ENCODE measurements at regions not wholly inside any gene's neighbourhood (a gene's known extent, or its start where the extent isn't known, plus 50 kb on each side); places are given as distances from the start of the nearest gene placed in this dataset.
"Not testable (repeated sequence)": the region's sequence is repeated elsewhere in the genome, so short reads cannot be mapped to it uniquely, and the experiment has no call there.

GRCh38 chr2:91843723-91844450 is 3027.3 kb upstream of the TEKT4 start:
- DNase-seq (ENCODE audit: low spot score); H2BK120ac ChIP-seq (ENCODE audit: low read depth, low read length): not testable (repeated sequence)
- WGBS, 2 donors (ENCODE audit: extremely low coverage in 2 of 2, insufficient read length in 2 of 2, insufficient replicate concordance in 1 of 2), result no CpG with 5 or more reads among the region's 39 CpGs

DNA sequence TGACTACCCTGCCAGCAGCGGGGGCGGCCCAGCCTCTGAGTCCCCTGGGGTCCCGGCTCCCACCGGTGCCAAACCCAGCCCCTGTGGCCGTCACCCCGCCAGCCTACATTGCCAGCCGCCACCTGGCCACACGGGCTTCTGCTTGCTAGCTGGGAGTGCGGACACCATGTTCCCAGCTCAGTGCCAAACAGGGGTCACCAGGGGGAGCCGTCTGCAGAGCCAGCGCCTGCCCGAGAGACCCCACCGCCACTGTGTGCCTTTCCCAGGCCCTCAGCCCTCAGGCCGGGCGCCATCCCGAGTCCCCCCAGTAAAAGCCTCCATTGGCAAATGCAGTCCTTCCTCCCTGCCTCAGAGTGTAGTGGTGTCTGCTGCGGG is 3026.8 kb upstream of the TEKT4 start:
- not testable (repeated sequence) for H3K4me1 ChIP-seq (ENCODE audit: control insufficient read depth in 2 of 2, insufficient read depth in 1 of 2, low read depth in 1 of 2, low read length in 2 of 2); H3K4ac ChIP-seq (ENCODE audit: low read length); H3K9ac ChIP-seq (ENCODE audit: low read depth, low read length, poor library complexity); H2AFZ ChIP-seq (ENCODE audit: low read length); H2BK12ac ChIP-seq (ENCODE audit: low read length); H2BK15ac ChIP-seq (ENCODE audit: low read length); H4K8ac ChIP-seq (ENCODE audit: low read depth, low read length); H3K18ac ChIP-seq (ENCODE audit: low read length); H3K79me1 ChIP-seq (ENCODE audit: low read depth, low read length); H3K4me2 ChIP-seq (ENCODE audit: insufficient read depth, low read length, poor library complexity, severe bottlenecking); H3K23ac ChIP-seq (ENCODE audit: low read depth, low read length, poor library complexity); H3K27me3 ChIP-seq (ENCODE audit: control insufficient read depth in 3 of 3, insufficient read depth in 3 of 3, low read depth in 1 of 3, low read length in 3 of 3); H3K27ac ChIP-seq (replicated peaks; ENCODE audit: low read length); H2BK5ac ChIP-seq (ENCODE audit: low read length); H3K9me3 ChIP-seq (replicated peaks in 1 of 2; ENCODE audit: control insufficient read depth in 2 of 2, insufficient read depth in 1 of 2, low read depth in 1 of 2, low read length in 2 of 2); H2AK5ac ChIP-seq (ENCODE audit: low read depth, low read length); DNase-seq (ENCODE audit: low spot score); H2BK120ac ChIP-seq (ENCODE audit: low read depth, low read length); H3K36me3 ChIP-seq (replicated peaks in 1 of 2; ENCODE audit: control insufficient read depth in 2 of 2, insufficient read depth in 2 of 2, low read length in 2 of 2); H3K4me3 ChIP-seq (ENCODE audit: low read length in 2 of 2); H3K14ac ChIP-seq (ENCODE audit: low read length); H4K91ac ChIP-seq (ENCODE audit: low read depth, low read length, poor library complexity)
- WGBS, 2 donors (ENCODE audit: extremely low coverage in 2 of 2, insufficient read length in 2 of 2, insufficient replicate concordance in 1 of 2), result no CpG with 5 or more reads among the region's 17 CpGs

More at GRCh38 chr2:91843723-91844450, 3027.3 kb upstream of the TEKT4 start:
- not testable (repeated sequence) for H2AFZ ChIP-seq (ENCODE audit: low read length); H4K8ac ChIP-seq (ENCODE audit: low read depth, low read length); H3K4me1 ChIP-seq (ENCODE audit: control insufficient read depth in 2 of 2, insufficient read depth in 1 of 2, low read depth in 1 of 2, low read length in 2 of 2); H3K36me3 ChIP-seq (replicated peaks in 1 of 2; ENCODE audit: control insufficient read depth in 2 of 2, insufficient read depth in 2 of 2, low read length in 2 of 2); H3K9ac ChIP-seq (ENCODE audit: low read depth, low read length, poor library complexity); H3K79me1 ChIP-seq (ENCODE audit: low read depth, low read length); H3K18ac ChIP-seq (ENCODE audit: low read length); H3K23ac ChIP-seq (ENCODE audit: low read depth, low read length, poor library complexity); H2AK5ac ChIP-seq (ENCODE audit: low read depth, low read length); H3K27me3 ChIP-seq (ENCODE audit: control insufficient read depth in 3 of 3, insufficient read depth in 3 of 3, low read depth in 1 of 3, low read length in 3 of 3); H3K27ac ChIP-seq (replicated peaks; ENCODE audit: low read length); H3K4me3 ChIP-seq (ENCODE audit: low read length in 2 of 2); H4K91ac ChIP-seq (ENCODE audit: low read depth, low read length, poor library complexity); H3K14ac ChIP-seq (ENCODE audit: low read length); H3K4ac ChIP-seq (ENCODE audit: low read length); H3K9me3 ChIP-seq (replicated peaks in 1 of 2; ENCODE audit: control insufficient read depth in 2 of 2, insufficient read depth in 1 of 2, low read depth in 1 of 2, low read length in 2 of 2); H2BK5ac ChIP-seq (ENCODE audit: low read length); H3K4me2 ChIP-seq (ENCODE audit: insufficient read depth, low read length, poor library complexity, severe bottlenecking); H2BK15ac ChIP-seq (ENCODE audit: low read length); H2BK12ac ChIP-seq (ENCODE audit: low read length)

- not testable (repeated sequence) for H2AK5ac ChIP-seq (ENCODE audit: low read depth, low read length); H2AFZ ChIP-seq (ENCODE audit: low read length); H3K23ac ChIP-seq (ENCODE audit: low read depth, low read length, poor library complexity); H2BK5ac ChIP-seq (ENCODE audit: low read length); H4K91ac ChIP-seq (ENCODE audit: low read depth, low read length, poor library complexity); H3K4me3 ChIP-seq (ENCODE audit: low read length in 2 of 2); H3K36me3 ChIP-seq (replicated peaks in 1 of 2; ENCODE audit: control insufficient read depth in 2 of 2, insufficient read depth in 2 of 2, low read length in 2 of 2); H4K8ac ChIP-seq (ENCODE audit: low read depth, low read length); H3K9ac ChIP-seq (ENCODE audit: low read depth, low read length, poor library complexity); H3K4me2 ChIP-seq (ENCODE audit: insufficient read depth, low read length, poor library complexity, severe bottlenecking); H3K79me1 ChIP-seq (ENCODE audit: low read depth, low read length); H3K27me3 ChIP-seq (ENCODE audit: control insufficient read depth in 3 of 3, insufficient read depth in 3 of 3, low read depth in 1 of 3, low read length in 3 of 3); H2BK15ac ChIP-seq (ENCODE audit: low read length); H3K14ac ChIP-seq (ENCODE audit: low read length); H2BK12ac ChIP-seq (ENCODE audit: low read length); H3K4ac ChIP-seq (ENCODE audit: low read length); H2BK120ac ChIP-seq (ENCODE audit: low read depth, low read length); DNase-seq (ENCODE audit: low spot score); H3K9me3 ChIP-seq (replicated peaks in 1 of 2; ENCODE audit: control insufficient read depth in 2 of 2, insufficient read depth in 1 of 2, low read depth in 1 of 2, low read length in 2 of 2); H3K18ac ChIP-seq (ENCODE audit: low read length); H3K27ac ChIP-seq (replicated peaks; ENCODE audit: low read length); H3K4me1 ChIP-seq (ENCODE audit: control insufficient read depth in 2 of 2, insufficient read depth in 1 of 2, low read depth in 1 of 2, low read length in 2 of 2)
- 100% methylated on average over 1 of the region's 3 CpGs for WGBS, 2 donors (ENCODE audit: extremely low coverage in 2 of 2, insufficient read length in 2 of 2, insufficient replicate concordance in 1 of 2)
These were observed 3024.8 kb upstream of the TEKT4 start for GRCh38 chr2:91846388-91846787.

DNA sequence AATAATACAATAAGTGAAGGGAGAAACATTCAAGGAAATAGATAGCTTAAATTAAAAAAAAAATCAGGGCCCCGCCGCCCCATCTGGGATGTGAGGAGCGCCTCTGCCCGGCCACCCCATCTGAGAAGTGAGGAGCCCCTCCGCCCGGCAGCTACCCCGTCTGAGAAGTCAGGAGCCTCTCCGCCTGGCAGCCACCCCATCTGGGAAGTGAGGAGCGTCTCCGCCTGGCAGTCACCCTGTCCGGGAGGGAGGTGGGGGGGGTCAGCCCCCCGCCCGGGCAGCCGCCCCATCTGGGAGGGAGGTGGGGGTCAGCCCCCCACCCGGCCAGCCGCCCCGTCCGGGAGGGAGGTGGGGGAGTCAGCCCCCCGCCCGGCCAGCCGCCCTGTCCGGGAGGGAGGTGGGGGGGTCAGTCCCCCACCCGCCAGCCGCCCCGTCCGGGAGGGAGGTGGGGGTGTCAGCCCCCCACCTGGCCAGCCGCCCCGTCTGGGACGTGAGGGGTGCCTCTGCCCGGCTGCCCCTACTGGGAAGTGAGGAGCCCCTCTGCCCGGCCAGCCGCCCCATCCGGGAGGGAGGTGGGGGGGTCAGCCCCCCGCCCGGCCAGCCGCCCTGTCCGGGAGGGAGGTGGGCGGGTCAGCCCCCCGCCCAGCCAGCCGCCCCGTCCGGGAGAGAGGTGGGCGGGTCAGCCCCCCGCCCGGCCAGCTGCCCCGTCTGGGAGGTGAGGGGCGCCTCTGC is 3019.4 kb upstream of the TEKT4 start:
- H3K4me3 ChIP-seq (ENCODE audit: low read length in 2 of 2); H2BK120ac ChIP-seq (ENCODE audit: low read depth, low read length); H3K9me3 ChIP-seq (replicated peaks in 1 of 2; ENCODE audit: control insufficient read depth in 2 of 2, insufficient read depth in 1 of 2, low read depth in 1 of 2, low read length in 2 of 2); H3K4me1 ChIP-seq (ENCODE audit: control insufficient read depth in 2 of 2, insufficient read depth in 1 of 2, low read depth in 1 of 2, low read length in 2 of 2); H3K4me2 ChIP-seq (ENCODE audit: insufficient read depth, low read length, poor library complexity, severe bottlenecking); H3K9ac ChIP-seq (ENCODE audit: low read depth, low read length, poor library complexity); H3K36me3 ChIP-seq (replicated peaks in 1 of 2; ENCODE audit: control insufficient read depth in 2 of 2, insufficient read depth in 2 of 2, low read length in 2 of 2); H2BK5ac ChIP-seq (ENCODE audit: low read length); H3K14ac ChIP-seq (ENCODE audit: low read length); H3K27me3 ChIP-seq (ENCODE audit: control insufficient read depth in 3 of 3, insufficient read depth in 3 of 3, low read depth in 1 of 3, low read length in 3 of 3); H3K79me1 ChIP-seq (ENCODE audit: low read depth, low read length); H3K23ac ChIP-seq (ENCODE audit: low read depth, low read length, poor library complexity); H4K91ac ChIP-seq (ENCODE audit: low read depth, low read length, poor library complexity); H2BK15ac ChIP-seq (ENCODE audit: low read length); H2AFZ ChIP-seq (ENCODE audit: low read length); H2AK5ac ChIP-seq (ENCODE audit: low read depth, low read length); H4K8ac ChIP-seq (ENCODE audit: low read depth, low read length); H3K4ac ChIP-seq (ENCODE audit: low read length); H3K18ac ChIP-seq (ENCODE audit: low read length); DNase-seq (ENCODE audit: low spot score); H3K27ac ChIP-seq (replicated peaks; ENCODE audit: low read length); H2BK12ac ChIP-seq (ENCODE audit: low read length): not testable (repeated sequence)
- no CpG with 5 or more reads among the region's 47 CpGs for WGBS, 2 donors (ENCODE audit: extremely low coverage in 2 of 2, insufficient read length in 2 of 2, insufficient replicate concordance in 1 of 2)

Measured in neuronal stem cell (in vitro differentiated cells).